WTC11 (cell line): ENCODE measurements at regions not wholly inside any gene's neighbourhood (a gene's known extent, or its start where the extent isn't known, plus 50 kb on each side); places are given as distances from the start of the nearest gene placed in this dataset.

Source experiments
- ATAC-seq: fragments of 200-7000 bp; cut with Tn5 transposase; 2 replicates; pipeline ENCODE4 v1.10.0; 2021; ENCODE audit warnings: mild to moderate bottlenecking, moderate library complexity
- CTCF ChIA-PET: fragments of 300-600 bp; sonication (Branson Sonifier 250); formaldehyde crosslinking; loops from one replicate; lab custom pipeline; 2021; ENCODE audit warnings: antibody characterized with exemption; lab: Charles Lee
- POLR2A ChIA-PET: fragments of 350-600 bp; sonication (Branson Sonifier 250); formaldehyde crosslinking; loops from one replicate; lab custom pipeline; 2021; ENCODE audit warnings: antibody characterized with exemption; lab: Charles Lee
- DNase-seq: peaks from one replicate; pipeline ENCODE4 v3.0.0; 2021; ENCODE audit warnings: low spot score
- H3K27ac Mint-ChIP-seq: 2 replicates; pipeline ENCODE4 v1.8.0; 2021; ENCODE audit warnings: mixed read lengths
- H3K27me3 Mint-ChIP-seq: 2 replicates; pipeline ENCODE4 v1.8.0; 2021; ENCODE audit warnings: low read depth, mild to moderate bottlenecking, moderate library complexity, mixed read lengths
- H3K36me3 Mint-ChIP-seq: 2 replicates; pipeline ENCODE4 v1.8.0; 2021; ENCODE audit warnings: mixed read lengths
- H3K4me1 Mint-ChIP-seq: 2 replicates; pipeline ENCODE4 v1.8.0; 2022; ENCODE audit warnings: mixed read lengths
- H3K4me3 Mint-ChIP-seq: 2 replicates; pipeline ENCODE4 v1.8.0; 2021; ENCODE audit warnings: mild to moderate bottlenecking, moderate library complexity, mixed read lengths
- H3K9me3 Mint-ChIP-seq: 2 replicates; pipeline ENCODE4 v1.8.0; 2021; ENCODE audit warnings: mixed read lengths
- ATF1 ChIP-seq: sonication (generic); formaldehyde crosslinking; IDR thresholded peaks from 2 replicates; pipeline ENCODE4 v1.8.1; 2023; ENCODE audit warnings: mild to moderate bottlenecking, moderate library complexity, missing genetic modification reagents
- CREM ChIP-seq: sonication (generic); formaldehyde crosslinking; IDR thresholded peaks from 2 replicates; pipeline ENCODE4 v1.8.1; 2022; ENCODE audit warnings: mild to moderate bottlenecking, missing genetic modification reagents, moderate library complexity
- EMX1 ChIP-seq: fragments of 250-450 bp; sonication (Bioruptor Pico); IDR thresholded peaks from 2 replicates; pipeline ENCODE4 v1.8.0; 2021; ENCODE audit warnings: mild to moderate bottlenecking
- ESRRA ChIP-seq: sonication (generic); formaldehyde crosslinking; IDR thresholded peaks from 2 replicates; pipeline ENCODE4 v1.8.1; 2022; ENCODE audit warnings: mild to moderate bottlenecking, missing genetic modification reagents, borderline replicate concordance
- HMGA2 ChIP-seq: fragments of 250-450 bp; sonication (Bioruptor Pico); IDR thresholded peaks from 2 replicates; pipeline ENCODE4 v1.4.0; 2021; ENCODE audit warnings: mild to moderate bottlenecking, moderate library complexity
- IRF2 ChIP-seq: sonication (generic); formaldehyde crosslinking; IDR thresholded peaks from 2 replicates; pipeline ENCODE4 v1.8.0; 2022; ENCODE audit warnings: low read depth, missing genetic modification reagents, borderline replicate concordance
- MXD4 ChIP-seq: fragments of 250-450 bp; sonication (Bioruptor Pico); IDR thresholded peaks from 2 replicates; pipeline ENCODE4 v1.8.0; 2021; ENCODE audit warnings: mild to moderate bottlenecking, moderate library complexity, borderline replicate concordance
- NR3C1 ChIP-seq: sonication (generic); formaldehyde crosslinking; conservative IDR thresholded peaks from 2 replicates; pipeline ENCODE4 v1.8.1; 2023; ENCODE audit warnings: low read depth, mild to moderate bottlenecking, missing genetic modification reagents
- PRRX2 ChIP-seq: fragments of 250-450 bp; sonication (Bioruptor Pico); IDR thresholded peaks from 2 replicates; pipeline ENCODE4 v1.8.0; 2021; ENCODE audit warnings: mild to moderate bottlenecking
- RELA ChIP-seq: sonication (generic); formaldehyde crosslinking; IDR thresholded peaks from 2 replicates; pipeline ENCODE4 v1.8.1; 2022; ENCODE audit warnings: missing genetic modification reagents, mild to moderate bottlenecking, borderline replicate concordance
- SMAD4 ChIP-seq: sonication (generic); formaldehyde crosslinking; IDR thresholded peaks from 2 replicates; pipeline ENCODE4 v1.8.0; 2022; ENCODE audit warnings: mild to moderate bottlenecking, missing genetic modification reagents
- TEAD4 ChIP-seq: sonication (generic); formaldehyde crosslinking; IDR thresholded peaks from 2 replicates; pipeline ENCODE4 v1.8.0; 2022; ENCODE audit warnings: mild to moderate bottlenecking, missing genetic modification reagents
- TP53 ChIP-seq: sonication (generic); formaldehyde crosslinking; IDR thresholded peaks from 2 replicates; pipeline ENCODE4 v1.8.1; 2023; ENCODE audit warnings: mild to moderate bottlenecking, missing genetic modification reagents
- ZNF219 ChIP-seq: sonication (generic); formaldehyde crosslinking; IDR thresholded peaks from 2 replicates; pipeline ENCODE4 v1.8.0; 2023; ENCODE audit warnings: missing genetic modification reagents, mild to moderate bottlenecking, borderline replicate concordance
- ZNF671 ChIP-seq: fragments of 250-450 bp; sonication (Bioruptor Pico); IDR thresholded peaks from 2 replicates; pipeline ENCODE4 v1.8.0; 2021; ENCODE audit warnings: mild to moderate bottlenecking
- TF ChIP-seq, protein P1 (sequence below): sonication (generic); formaldehyde crosslinking; conservative IDR thresholded peaks from 2 replicates; pipeline ENCODE4 v1.8.1; 2023; ENCODE audit warnings: mild to moderate bottlenecking, low read depth, missing genetic modification reagents, moderate library complexity
- TF ChIP-seq, protein P2 (sequence below): sonication (generic); formaldehyde crosslinking; IDR thresholded peaks from 2 replicates; pipeline ENCODE4 v1.8.0; 2022; ENCODE audit warnings: mild to moderate bottlenecking, missing genetic modification reagents
- TF ChIP-seq, protein P3 (sequence below): fragments of 250-450 bp; sonication (Bioruptor Pico); IDR thresholded peaks from 2 replicates; pipeline ENCODE4 v1.9.0; 2021; ENCODE audit warnings: mild to moderate bottlenecking
- TF ChIP-seq, protein P4 (sequence below): fragments of 250-450 bp; sonication (Bioruptor Pico); IDR thresholded peaks from 2 replicates; pipeline ENCODE4 v2.1.2; 2022; ENCODE audit warnings: mild to moderate bottlenecking, moderate library complexity
- TF ChIP-seq, protein P5 (sequence below): sonication (generic); formaldehyde crosslinking; IDR thresholded peaks from 2 replicates; pipeline ENCODE4 v1.8.0; 2022; ENCODE audit warnings: mild to moderate bottlenecking, missing genetic modification reagents
- TF ChIP-seq, protein P6 (sequence below): sonication (generic); formaldehyde crosslinking; IDR thresholded peaks from 2 replicates; pipeline ENCODE4 v1.8.1; 2023; ENCODE audit warnings: mild to moderate bottlenecking, missing genetic modification reagents
- TF ChIP-seq, protein P7 (sequence below): sonication (generic); formaldehyde crosslinking; IDR thresholded peaks from 2 replicates; pipeline ENCODE4 v1.8.0; 2022; ENCODE audit warnings: mild to moderate bottlenecking, missing genetic modification reagents
- TF ChIP-seq, protein P8 (sequence below): fragments of 200-600 bp; IDR thresholded peaks from 2 replicates; pipeline ENCODE4 v1.8.0; 2022; ENCODE audit warnings: antibody characterized with exemption

DNA sequence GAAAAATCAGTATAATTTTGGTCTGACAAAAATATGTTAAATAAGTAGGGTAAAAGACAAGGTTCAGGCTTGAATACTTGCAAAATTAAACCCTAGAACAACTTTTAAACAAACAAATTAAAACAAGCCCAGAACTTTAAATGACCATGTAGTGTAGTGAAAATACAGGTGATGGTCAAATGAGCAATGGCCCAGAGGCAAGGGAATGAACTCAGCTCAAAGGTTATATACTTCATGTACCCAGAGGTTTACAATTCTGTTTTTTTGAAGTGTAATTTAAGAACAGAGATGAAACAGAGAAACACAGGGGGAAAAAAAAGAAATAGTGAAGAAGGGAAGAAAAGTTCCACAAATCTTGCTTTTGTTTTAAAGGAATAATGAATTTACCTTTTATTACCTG is 949.2 kb downstream of the TRHDE start:
- Mint-ChIP-seq H3K27ac (no peak overlapping the region), H3K36me3 (peaks cover 13% of the 10 kb centered on the region; the same call in 1 of the 2 replicates), H3K9me3 (peaks cover 15% of the 10 kb centered on the region), H3K4me3 (no peak overlapping the region), H3K4me1 (no peaks in the 10 kb centered on the region; the same call in 1 of the 2 replicates), H3K27me3 (no peaks in the 10 kb centered on the region)
- ATAC-seq (no peak), DNase-seq (no peak)
- CTCF ChIA-PET: no interaction called here
- POLR2A ChIA-PET: no interaction called here
- TF ChIP-seq TEAD4 (CRISPR knock-in tag) (no peak), NR3C1 (CRISPR knock-in tag) (no peak), IRF2 (CRISPR knock-in tag) (no peak), PRRX2 (no peak), HMGA2 (CRISPR knock-in tag) (no peak)

DNA sequence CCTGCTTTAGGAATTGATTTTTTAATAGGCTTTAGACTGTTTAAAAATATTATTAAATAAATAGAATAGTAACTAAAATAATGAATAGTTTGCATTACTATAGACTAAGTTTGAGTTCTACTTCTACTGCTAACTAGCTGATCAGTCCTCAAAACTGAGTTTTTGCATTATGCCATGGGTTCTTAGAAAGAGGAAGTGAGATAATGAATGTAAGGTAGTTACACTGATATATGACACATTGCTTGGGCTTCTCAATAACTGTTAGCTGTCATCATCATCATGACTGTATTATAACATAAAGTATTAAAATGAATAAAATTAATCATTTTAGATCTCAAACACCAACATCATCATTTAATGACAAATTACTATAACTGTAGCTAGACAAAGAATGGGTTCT is 949.7 kb downstream of the TRHDE start:
- H3K27me3 Mint-ChIP-seq: no peaks in the 10 kb centered on the region
- no peaks in the 10 kb centered on the region; the same call in 1 of the 2 replicates for H3K4me1 Mint-ChIP-seq
- H3K27ac Mint-ChIP-seq: no peak overlapping the region
- CTCF ChIA-PET: no interaction called here
- DNase-seq: no peak
- H3K9me3 Mint-ChIP-seq: peaks cover 15% of the 10 kb centered on the region
- no peak overlapping the region for H3K4me3 Mint-ChIP-seq
- POLR2A ChIA-PET: no interaction called here
- H3K36me3 Mint-ChIP-seq: peaks cover 13% of the 10 kb centered on the region; the same call in 1 of the 2 replicates
- no peak for ATAC-seq
- TF ChIP-seq RELA (CRISPR knock-in tag) (no peak), ATF1 (no peak), PRRX2 (no peak), EMX1 (no peak), ZNF671 (no peak), ZNF219 (CRISPR knock-in tag) (no peak), MXD4 (CRISPR knock-in tag) (no peak), CREM (CRISPR knock-in tag) (no peak), SMAD4 (CRISPR knock-in tag) (no peak), ESRRA (CRISPR knock-in tag) (no peak), TP53 (CRISPR knock-in tag) (no peak)
- TF ChIP-seq, protein P1, sequence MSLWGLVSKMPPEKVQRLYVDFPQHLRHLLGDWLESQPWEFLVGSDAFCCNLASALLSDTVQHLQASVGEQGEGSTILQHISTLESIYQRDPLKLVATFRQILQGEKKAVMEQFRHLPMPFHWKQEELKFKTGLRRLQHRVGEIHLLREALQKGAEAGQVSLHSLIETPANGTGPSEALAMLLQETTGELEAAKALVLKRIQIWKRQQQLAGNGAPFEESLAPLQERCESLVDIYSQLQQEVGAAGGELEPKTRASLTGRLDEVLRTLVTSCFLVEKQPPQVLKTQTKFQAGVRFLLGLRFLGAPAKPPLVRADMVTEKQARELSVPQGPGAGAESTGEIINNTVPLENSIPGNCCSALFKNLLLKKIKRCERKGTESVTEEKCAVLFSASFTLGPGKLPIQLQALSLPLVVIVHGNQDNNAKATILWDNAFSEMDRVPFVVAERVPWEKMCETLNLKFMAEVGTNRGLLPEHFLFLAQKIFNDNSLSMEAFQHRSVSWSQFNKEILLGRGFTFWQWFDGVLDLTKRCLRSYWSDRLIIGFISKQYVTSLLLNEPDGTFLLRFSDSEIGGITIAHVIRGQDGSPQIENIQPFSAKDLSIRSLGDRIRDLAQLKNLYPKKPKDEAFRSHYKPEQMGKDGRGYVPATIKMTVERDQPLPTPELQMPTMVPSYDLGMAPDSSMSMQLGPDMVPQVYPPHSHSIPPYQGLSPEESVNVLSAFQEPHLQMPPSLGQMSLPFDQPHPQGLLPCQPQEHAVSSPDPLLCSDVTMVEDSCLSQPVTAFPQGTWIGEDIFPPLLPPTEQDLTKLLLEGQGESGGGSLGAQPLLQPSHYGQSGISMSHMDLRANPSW (CRISPR knock-in tag): no peak
- TF ChIP-seq, protein P2, sequence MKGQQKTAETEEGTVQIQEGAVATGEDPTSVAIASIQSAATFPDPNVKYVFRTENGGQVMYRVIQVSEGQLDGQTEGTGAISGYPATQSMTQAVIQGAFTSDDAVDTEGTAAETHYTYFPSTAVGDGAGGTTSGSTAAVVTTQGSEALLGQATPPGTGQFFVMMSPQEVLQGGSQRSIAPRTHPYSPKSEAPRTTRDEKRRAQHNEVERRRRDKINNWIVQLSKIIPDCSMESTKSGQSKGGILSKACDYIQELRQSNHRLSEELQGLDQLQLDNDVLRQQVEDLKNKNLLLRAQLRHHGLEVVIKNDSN (CRISPR knock-in tag): no peak
- TF ChIP-seq, protein P3, sequence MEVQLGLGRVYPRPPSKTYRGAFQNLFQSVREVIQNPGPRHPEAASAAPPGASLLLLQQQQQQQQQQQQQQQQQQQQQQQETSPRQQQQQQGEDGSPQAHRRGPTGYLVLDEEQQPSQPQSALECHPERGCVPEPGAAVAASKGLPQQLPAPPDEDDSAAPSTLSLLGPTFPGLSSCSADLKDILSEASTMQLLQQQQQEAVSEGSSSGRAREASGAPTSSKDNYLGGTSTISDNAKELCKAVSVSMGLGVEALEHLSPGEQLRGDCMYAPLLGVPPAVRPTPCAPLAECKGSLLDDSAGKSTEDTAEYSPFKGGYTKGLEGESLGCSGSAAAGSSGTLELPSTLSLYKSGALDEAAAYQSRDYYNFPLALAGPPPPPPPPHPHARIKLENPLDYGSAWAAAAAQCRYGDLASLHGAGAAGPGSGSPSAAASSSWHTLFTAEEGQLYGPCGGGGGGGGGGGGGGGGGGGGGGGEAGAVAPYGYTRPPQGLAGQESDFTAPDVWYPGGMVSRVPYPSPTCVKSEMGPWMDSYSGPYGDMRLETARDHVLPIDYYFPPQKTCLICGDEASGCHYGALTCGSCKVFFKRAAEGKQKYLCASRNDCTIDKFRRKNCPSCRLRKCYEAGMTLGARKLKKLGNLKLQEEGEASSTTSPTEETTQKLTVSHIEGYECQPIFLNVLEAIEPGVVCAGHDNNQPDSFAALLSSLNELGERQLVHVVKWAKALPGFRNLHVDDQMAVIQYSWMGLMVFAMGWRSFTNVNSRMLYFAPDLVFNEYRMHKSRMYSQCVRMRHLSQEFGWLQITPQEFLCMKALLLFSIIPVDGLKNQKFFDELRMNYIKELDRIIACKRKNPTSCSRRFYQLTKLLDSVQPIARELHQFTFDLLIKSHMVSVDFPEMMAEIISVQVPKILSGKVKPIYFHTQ: no peak
- TF ChIP-seq, protein P4, sequence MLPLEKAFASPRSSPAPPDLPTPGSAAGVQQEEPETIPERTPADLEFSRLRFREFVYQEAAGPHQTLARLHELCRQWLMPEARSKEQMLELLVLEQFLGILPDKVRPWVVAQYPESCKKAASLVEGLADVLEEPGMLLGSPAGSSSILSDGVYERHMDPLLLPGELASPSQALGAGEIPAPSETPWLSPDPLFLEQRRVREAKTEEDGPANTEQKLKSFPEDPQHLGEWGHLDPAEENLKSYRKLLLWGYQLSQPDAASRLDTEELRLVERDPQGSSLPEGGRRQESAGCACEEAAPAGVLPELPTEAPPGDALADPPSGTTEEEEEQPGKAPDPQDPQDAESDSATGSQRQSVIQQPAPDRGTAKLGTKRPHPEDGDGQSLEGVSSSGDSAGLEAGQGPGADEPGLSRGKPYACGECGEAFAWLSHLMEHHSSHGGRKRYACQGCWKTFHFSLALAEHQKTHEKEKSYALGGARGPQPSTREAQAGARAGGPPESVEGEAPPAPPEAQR (CRISPR knock-in tag): no peak
- TF ChIP-seq, protein P5, sequence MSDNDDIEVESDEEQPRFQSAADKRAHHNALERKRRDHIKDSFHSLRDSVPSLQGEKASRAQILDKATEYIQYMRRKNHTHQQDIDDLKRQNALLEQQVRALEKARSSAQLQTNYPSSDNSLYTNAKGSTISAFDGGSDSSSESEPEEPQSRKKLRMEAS (CRISPR knock-in tag): no peak
- TF ChIP-seq, protein P6, sequence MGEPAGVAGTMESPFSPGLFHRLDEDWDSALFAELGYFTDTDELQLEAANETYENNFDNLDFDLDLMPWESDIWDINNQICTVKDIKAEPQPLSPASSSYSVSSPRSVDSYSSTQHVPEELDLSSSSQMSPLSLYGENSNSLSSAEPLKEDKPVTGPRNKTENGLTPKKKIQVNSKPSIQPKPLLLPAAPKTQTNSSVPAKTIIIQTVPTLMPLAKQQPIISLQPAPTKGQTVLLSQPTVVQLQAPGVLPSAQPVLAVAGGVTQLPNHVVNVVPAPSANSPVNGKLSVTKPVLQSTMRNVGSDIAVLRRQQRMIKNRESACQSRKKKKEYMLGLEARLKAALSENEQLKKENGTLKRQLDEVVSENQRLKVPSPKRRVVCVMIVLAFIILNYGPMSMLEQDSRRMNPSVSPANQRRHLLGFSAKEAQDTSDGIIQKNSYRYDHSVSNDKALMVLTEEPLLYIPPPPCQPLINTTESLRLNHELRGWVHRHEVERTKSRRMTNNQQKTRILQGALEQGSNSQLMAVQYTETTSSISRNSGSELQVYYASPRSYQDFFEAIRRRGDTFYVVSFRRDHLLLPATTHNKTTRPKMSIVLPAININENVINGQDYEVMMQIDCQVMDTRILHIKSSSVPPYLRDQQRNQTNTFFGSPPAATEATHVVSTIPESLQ (CRISPR knock-in tag): no peak
- TF ChIP-seq, protein P7, sequence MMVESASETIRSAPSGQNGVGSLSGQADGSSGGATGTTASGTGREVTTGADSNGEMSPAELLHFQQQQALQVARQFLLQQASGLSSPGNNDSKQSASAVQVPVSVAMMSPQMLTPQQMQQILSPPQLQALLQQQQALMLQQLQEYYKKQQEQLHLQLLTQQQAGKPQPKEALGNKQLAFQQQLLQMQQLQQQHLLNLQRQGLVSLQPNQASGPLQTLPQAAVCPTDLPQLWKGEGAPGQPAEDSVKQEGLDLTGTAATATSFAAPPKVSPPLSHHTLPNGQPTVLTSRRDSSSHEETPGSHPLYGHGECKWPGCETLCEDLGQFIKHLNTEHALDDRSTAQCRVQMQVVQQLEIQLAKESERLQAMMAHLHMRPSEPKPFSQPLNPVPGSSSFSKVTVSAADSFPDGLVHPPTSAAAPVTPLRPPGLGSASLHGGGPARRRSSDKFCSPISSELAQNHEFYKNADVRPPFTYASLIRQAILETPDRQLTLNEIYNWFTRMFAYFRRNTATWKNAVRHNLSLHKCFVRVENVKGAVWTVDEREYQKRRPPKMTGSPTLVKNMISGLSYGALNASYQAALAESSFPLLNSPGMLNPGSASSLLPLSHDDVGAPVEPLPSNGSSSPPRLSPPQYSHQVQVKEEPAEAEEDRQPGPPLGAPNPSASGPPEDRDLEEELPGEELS (CRISPR knock-in tag): no peak
- TF ChIP-seq, protein P8, sequence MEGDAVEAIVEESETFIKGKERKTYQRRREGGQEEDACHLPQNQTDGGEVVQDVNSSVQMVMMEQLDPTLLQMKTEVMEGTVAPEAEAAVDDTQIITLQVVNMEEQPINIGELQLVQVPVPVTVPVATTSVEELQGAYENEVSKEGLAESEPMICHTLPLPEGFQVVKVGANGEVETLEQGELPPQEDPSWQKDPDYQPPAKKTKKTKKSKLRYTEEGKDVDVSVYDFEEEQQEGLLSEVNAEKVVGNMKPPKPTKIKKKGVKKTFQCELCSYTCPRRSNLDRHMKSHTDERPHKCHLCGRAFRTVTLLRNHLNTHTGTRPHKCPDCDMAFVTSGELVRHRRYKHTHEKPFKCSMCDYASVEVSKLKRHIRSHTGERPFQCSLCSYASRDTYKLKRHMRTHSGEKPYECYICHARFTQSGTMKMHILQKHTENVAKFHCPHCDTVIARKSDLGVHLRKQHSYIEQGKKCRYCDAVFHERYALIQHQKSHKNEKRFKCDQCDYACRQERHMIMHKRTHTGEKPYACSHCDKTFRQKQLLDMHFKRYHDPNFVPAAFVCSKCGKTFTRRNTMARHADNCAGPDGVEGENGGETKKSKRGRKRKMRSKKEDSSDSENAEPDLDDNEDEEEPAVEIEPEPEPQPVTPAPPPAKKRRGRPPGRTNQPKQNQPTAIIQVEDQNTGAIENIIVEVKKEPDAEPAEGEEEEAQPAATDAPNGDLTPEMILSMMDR: no peak
